ENCODE measurements at regions not wholly inside any gene's neighbourhood (a gene's known extent, or its start where the extent isn't known, plus 50 kb on each side); places are given as distances from the start of the nearest gene placed in this dataset.
"Not testable (repeated sequence)": the region's sequence is repeated elsewhere in the genome, so short reads cannot be mapped to it uniquely, and the experiment has no call there.

DNA sequence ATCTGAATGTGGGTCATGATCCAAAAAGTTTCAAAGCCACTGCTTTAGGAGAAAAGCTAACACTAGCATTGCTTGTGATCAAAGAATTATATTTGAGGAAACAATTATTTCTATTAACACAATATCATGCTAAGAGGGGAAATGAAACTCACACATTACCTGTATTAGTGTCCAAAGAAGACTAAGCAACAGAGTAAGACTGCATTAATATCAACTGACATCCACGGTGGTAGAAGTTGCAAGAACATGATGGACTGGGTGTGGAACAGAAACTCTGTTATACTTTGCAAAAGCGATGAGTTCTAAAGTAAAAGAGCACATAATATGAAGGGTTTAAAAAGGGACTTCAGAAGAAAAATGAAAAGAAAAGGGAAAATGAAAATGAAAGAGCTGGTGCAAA, 648.3 kb upstream of the NECTIN3 start:
- no peak for DNase-seq (ENCODE audit: extremely low read depth, low read depth)

DNA sequence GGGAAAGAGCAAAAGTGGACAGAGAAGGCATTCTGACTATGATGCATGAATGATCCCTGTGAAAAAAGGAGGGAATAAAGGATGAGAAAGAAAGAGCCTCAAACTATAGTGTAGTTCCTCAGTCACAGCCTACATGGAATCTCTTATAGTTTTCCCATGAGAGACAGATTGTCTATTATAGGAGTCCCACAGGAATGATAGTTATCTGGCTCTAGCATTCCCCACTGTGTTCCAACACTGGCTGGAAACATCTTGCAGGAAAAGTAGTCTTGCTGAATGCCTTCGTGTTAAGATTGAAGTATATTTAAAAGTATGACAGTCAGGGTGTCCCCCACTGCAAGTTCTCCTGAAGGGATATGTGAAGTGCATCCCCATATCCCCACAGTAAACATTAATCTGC, 641.5 kb upstream of the NECTIN3 start:
- DNase-seq (ENCODE audit: extremely low read depth, low read depth): no peak

DNA sequence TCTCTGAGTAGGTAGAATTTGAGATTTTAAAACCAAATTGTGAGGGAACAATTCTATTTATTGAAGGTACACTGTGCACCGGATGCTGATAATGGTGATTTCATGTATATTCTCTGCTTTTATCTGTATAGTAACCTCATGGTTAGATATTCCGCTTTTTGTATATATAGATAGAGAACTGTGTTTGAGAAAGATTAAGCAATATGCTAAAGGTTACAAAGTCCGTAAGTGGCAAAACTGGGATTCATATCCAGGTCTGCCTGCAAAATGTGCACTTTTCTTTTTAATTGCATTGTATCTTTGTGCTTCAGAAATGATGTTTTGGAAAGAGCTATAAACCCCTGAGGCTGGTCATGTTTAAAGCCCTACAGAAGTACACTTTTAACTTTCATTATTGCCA, 635.4 kb upstream of the NECTIN3 start:
- no peak for DNase-seq (ENCODE audit: extremely low read depth, low read depth)

- DNase-seq (ENCODE audit: extremely low read depth, low read depth): not testable (repeated sequence)
Measured at GRCh38 chr3:110440066-110440653, 631.5 kb upstream of the NECTIN3 start.

- no peak for DNase-seq (ENCODE audit: extremely low read depth, low read depth)
Measured at GRCh38 chr3:110454066-110454465, 617.5 kb upstream of the NECTIN3 start.

- DNase-seq (ENCODE audit: extremely low read depth, low read depth): no peak
Measured at GRCh38 chr3:110456001-110456400, 615.6 kb upstream of the NECTIN3 start.

- no peak for DNase-seq (ENCODE audit: extremely low read depth, low read depth)
Measured at GRCh38 chr3:110456438-110457138, 615.0 kb upstream of the NECTIN3 start.

- DNase-seq (ENCODE audit: extremely low read depth, low read depth): no peak
Measured at GRCh38 chr3:110457508-110457907, 614.1 kb upstream of the NECTIN3 start.

- no peak for DNase-seq (ENCODE audit: extremely low read depth, low read depth)
Measured at GRCh38 chr3:110459021-110459420, 612.6 kb upstream of the NECTIN3 start.

- DNase-seq (ENCODE audit: extremely low read depth, low read depth): no peak
Measured at GRCh38 chr3:110470310-110470709, 601.3 kb upstream of the NECTIN3 start.

- DNase-seq (ENCODE audit: extremely low read depth, low read depth): no peak
Measured at GRCh38 chr3:110473405-110473804, 598.2 kb upstream of the NECTIN3 start.

- no peak for DNase-seq (ENCODE audit: extremely low read depth, low read depth)
Measured at GRCh38 chr3:110474397-110474796, 597.2 kb upstream of the NECTIN3 start.

DNA sequence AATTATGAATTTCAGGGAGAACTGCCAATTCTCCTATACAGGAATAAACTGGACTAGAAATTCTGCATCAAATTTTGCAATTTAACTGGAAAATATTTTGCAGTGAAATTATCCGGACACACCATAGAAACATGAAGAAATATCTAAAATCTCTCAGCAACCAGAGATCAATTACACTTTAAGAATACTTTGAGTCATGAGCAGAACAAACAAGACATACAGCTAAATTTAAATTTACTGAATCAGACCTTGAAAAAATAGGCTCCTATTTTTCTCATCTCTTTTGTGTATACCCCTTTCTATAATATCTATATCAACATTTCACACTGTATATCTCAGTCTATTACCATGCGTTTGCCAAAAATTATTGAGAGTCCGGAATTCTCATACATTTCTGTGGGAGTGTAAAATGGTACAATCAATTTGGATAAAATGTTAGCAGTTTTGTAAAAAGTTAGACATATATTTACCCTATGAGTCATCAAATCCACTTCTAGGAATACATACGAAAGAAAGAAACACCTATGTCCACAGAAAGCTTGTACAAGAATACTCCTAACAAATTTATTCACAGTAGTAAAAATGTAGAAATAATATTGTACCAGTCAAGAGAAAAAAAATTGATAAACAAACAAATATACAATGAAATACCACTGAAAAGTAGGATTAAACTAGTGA, 593.1 kb upstream of the NECTIN3 start:
- DNase-seq (ENCODE audit: extremely low read depth, low read depth): no peak

DNA sequence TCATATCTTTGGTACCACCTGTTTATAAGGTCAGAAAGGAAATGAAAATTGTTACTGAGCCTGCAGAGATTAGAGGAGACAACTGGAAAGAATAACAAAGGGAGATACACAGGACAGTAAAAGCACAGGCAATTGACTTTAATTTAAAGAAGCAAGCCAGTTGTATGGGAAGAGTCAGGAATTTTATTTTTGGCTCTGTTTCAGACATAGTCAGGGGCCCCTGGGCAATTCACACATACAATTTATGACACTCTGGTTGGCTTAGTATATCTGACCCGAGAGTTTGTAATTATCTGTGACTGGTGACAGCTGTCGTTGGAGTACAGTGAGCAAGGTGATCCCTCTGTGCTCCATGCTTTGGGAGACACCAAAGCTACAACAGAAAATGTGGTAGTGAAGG, 591.9 kb upstream of the NECTIN3 start:
- no peak for DNase-seq (ENCODE audit: extremely low read depth, low read depth)

GRCh38 chr3:110485389-110485788, 586.2 kb upstream of the NECTIN3 start:
- DNase-seq (ENCODE audit: extremely low read depth, low read depth): no peak

GRCh38 chr3:110487840-110488239, 583.8 kb upstream of the NECTIN3 start:
- DNase-seq (ENCODE audit: extremely low read depth, low read depth): no peak

- no peak for DNase-seq (ENCODE audit: extremely low read depth, low read depth)
Measured at GRCh38 chr3:110491413-110491812, 580.2 kb upstream of the NECTIN3 start.

GRCh38 chr3:110492876-110493275, 578.7 kb upstream of the NECTIN3 start:
- DNase-seq (ENCODE audit: extremely low read depth, low read depth): no peak

- DNase-seq (ENCODE audit: extremely low read depth, low read depth): no peak
Measured at GRCh38 chr3:110493438-110494092, 578.1 kb upstream of the NECTIN3 start.

DNA sequence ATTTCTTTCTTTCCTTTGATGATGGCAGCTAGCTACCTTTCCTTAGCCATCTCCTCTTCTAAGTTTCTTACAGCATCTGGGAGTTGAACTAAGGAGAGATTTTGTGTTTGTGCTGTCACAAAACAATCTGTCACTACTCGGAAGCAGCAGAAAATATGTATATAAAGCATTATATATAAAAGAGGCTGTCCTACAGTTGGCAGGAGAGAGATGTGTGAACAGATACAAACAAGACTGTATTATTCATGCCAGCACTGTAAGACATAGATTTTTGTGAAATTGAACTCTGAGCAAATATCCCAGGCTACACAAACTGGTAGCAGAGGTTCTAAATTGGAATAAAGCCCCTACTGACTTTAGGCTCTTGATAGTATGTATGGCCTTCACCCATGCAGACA, 577.5 kb upstream of the NECTIN3 start:
- no peak for DNase-seq (ENCODE audit: extremely low read depth, low read depth)

DNA sequence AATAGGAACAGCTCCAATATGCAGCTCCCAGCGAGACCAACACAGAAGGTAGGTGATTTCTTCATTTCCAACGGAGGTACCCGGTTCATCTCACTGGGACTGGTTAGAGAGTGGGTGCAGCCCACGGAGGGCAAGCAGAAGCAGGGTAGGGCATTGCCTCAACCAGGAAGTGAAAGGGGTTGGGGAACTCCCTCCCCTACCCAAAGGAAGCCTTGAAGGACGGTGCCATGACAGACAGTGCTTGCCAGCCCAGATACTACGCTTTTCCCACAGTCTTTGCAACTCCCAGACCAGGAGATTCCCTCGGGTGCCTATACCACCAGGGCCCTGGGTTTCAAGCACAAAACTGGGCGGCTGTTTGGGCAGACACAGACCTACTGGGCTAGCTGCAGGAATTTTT, 576.9 kb upstream of the NECTIN3 start:
- DNase-seq (ENCODE audit: extremely low read depth, low read depth): no peak
